Liver (tissue), 8 donors: ENCODE measurements at regions not wholly inside any gene's neighbourhood (a gene's known extent, or its start where the extent isn't known, plus 50 kb on each side); places are given as distances from the start of the nearest gene placed in this dataset.

Source experiments
- DNase-seq: peaks from one replicate; pipeline ENCODE4 v3.0.0-alpha.2; 2017; ENCODE audit warnings: low spot score
- H3K27ac ChIP-seq, 2 donors: one replicate each; pipeline ENCODE4 v1.7.0; 2013; ENCODE audit warnings: inconsistent platforms in 2 of 2, low read length in 2 of 2, control low read depth in 1 of 2, low read depth in 1 of 2, mild to moderate bottlenecking in 1 of 2
- H3K27me3 ChIP-seq, 4 donors: one replicate each; pipeline versions ENCODE4 v1.6.1 to v1.7.0; 2013; ENCODE audit warnings: low read length in 3 of 4, inconsistent platforms in 1 of 4, mild to moderate bottlenecking in 1 of 4, moderate library complexity in 1 of 4; ENCODE audit not compliant: control insufficient read depth in 4 of 4, insufficient read depth in 4 of 4
- H3K36me3 ChIP-seq, 4 donors: one replicate each; pipeline versions ENCODE4 v1.6.1 to v1.7.0; 2013; ENCODE audit warnings: low read length in 3 of 4, mild to moderate bottlenecking in 3 of 4, low read depth in 1 of 4, moderate library complexity in 1 of 4; ENCODE audit not compliant: control insufficient read depth in 4 of 4, insufficient read depth in 3 of 4
- H3K4me1 ChIP-seq, 4 donors: one replicate each; pipeline versions ENCODE4 v1.6.1 to v1.7.0; 2013; ENCODE audit warnings: low read length in 3 of 4, mild to moderate bottlenecking in 3 of 4, moderate library complexity in 1 of 4; ENCODE audit not compliant: control insufficient read depth in 4 of 4, insufficient read depth in 4 of 4
- H3K4me3 ChIP-seq, 3 donors: one replicate each; pipeline versions ENCODE4 v1.6.1 to v1.7.0; 2013; ENCODE audit warnings: low read length in 3 of 3, control low read depth in 1 of 3, low read depth in 1 of 3, mild to moderate bottlenecking in 1 of 3
- H3K9ac ChIP-seq, 2 donors: one replicate each; pipeline ENCODE4 v1.7.0; 2013; ENCODE audit warnings: low read length in 2 of 2, mild to moderate bottlenecking in 2 of 2, moderate library complexity in 2 of 2, control low read depth in 1 of 2, low read depth in 1 of 2
- H3K9me3 ChIP-seq, 4 donors: one replicate each; pipeline versions ENCODE4 v1.6.1 to v1.7.0; 2013; ENCODE audit warnings: low read length in 3 of 4; ENCODE audit not compliant: control insufficient read depth in 4 of 4
- EGR1 ChIP-seq, 2 donors: IDR thresholded peaks; 2 replicates each; pipeline ENCODE4 v1.6.1; 2016 to 2018; ENCODE audit warnings: antibody characterized with exemption in 2 of 2, low read depth in 2 of 2
- FOXA1 ChIP-seq: IDR thresholded peaks from 2 replicates; pipeline ENCODE4 v1.6.1; 2016; ENCODE audit warnings: antibody characterized with exemption
- FOXA2 ChIP-seq: IDR thresholded peaks from 2 replicates; pipeline ENCODE4 v1.6.1; 2016; ENCODE audit warnings: antibody characterized with exemption
- GABPA ChIP-seq, 2 donors: IDR thresholded peaks in 1 of 2; conservative IDR thresholded peaks in 1 of 2; 2 replicates each; pipeline ENCODE4 v1.6.1; 2016; ENCODE audit warnings: antibody characterized with exemption in 2 of 2, mild to moderate bottlenecking in 1 of 2, moderate library complexity in 1 of 2
- HNF4A ChIP-seq, 2 donors: conservative IDR thresholded peaks; 2 replicates each; pipeline ENCODE4 v1.6.1; 2016; ENCODE audit warnings: antibody characterized with exemption in 2 of 2, mild to moderate bottlenecking in 2 of 2
- HNF4G ChIP-seq: IDR thresholded peaks from 2 replicates; pipeline ENCODE4 v1.6.1; 2016; ENCODE audit warnings: antibody characterized with exemption
- JUND ChIP-seq, 2 donors: IDR thresholded peaks; 2 replicates each; pipeline ENCODE4 v1.6.1; 2016; ENCODE audit warnings: antibody characterized with exemption in 2 of 2
- NR2F2 ChIP-seq: IDR thresholded peaks from 2 replicates; pipeline ENCODE4 v1.6.1; 2016; ENCODE audit warnings: antibody characterized with exemption
- RAD21 ChIP-seq, 2 donors: IDR thresholded peaks; 2 replicates each; pipeline ENCODE4 v1.6.1; 2016; ENCODE audit warnings: antibody characterized with exemption in 2 of 2, mild to moderate bottlenecking in 2 of 2
- RXRA ChIP-seq, 2 donors: IDR thresholded peaks; 2 replicates each; pipeline ENCODE4 v1.6.1; 2017 to 2018; ENCODE audit warnings: antibody characterized with exemption in 2 of 2, mild to moderate bottlenecking in 1 of 2
- SP1 ChIP-seq: IDR thresholded peaks from 2 replicates; pipeline ENCODE4 v1.6.1; 2018; ENCODE audit warnings: antibody characterized with exemption, mild to moderate bottlenecking
- TAF1 ChIP-seq: conservative IDR thresholded peaks from 2 replicates; pipeline ENCODE4 v1.6.1; 2016; ENCODE audit warnings: antibody characterized with exemption, mild to moderate bottlenecking
- YY1 ChIP-seq: IDR thresholded peaks from 2 replicates; pipeline ENCODE4 v1.6.1; 2016; ENCODE audit warnings: antibody characterized with exemption, mild to moderate bottlenecking
- WGBS: extraction: QIAGEN DNeasy Blood & Tissue Kit; methylation state at CpG from one replicate; pipeline ENCODE4 v1.1.7; 2013; 5-methylcytosine and 5-hydroxymethylcytosine counted together
- TF ChIP-seq, protein P1 (sequence below): fragments of 150-350 bp; IDR thresholded peaks from 2 replicates; pipeline ENCODE4 v1.5.1; 2017; ENCODE audit warnings: improper control_type of control experiment, low read depth, low read length; ENCODE audit not compliant: missing input control
- TF ChIP-seq, protein P2 (sequence below): IDR thresholded peaks from 2 replicates; pipeline ENCODE4 v1.6.1; 2016; ENCODE audit warnings: antibody characterized with exemption
- TF ChIP-seq, protein P3 (sequence below): IDR thresholded peaks from 2 replicates; pipeline ENCODE4 v1.6.1; 2016; ENCODE audit warnings: antibody characterized with exemption
- TF ChIP-seq, protein P4 (sequence below): IDR thresholded peaks from 2 replicates; pipeline ENCODE4 v1.6.1; 2016; ENCODE audit warnings: antibody characterized with exemption
- TF ChIP-seq, protein P5 (sequence below): IDR thresholded peaks from 2 replicates; pipeline ENCODE4 v1.6.1; 2016; ENCODE audit warnings: antibody characterized with exemption, mild to moderate bottlenecking
- donor health status: healthy.
- donor health status: healthy.
- donor health status: healthy.
- donor health status: healthy.
- donor health status: healthy.

DNA sequence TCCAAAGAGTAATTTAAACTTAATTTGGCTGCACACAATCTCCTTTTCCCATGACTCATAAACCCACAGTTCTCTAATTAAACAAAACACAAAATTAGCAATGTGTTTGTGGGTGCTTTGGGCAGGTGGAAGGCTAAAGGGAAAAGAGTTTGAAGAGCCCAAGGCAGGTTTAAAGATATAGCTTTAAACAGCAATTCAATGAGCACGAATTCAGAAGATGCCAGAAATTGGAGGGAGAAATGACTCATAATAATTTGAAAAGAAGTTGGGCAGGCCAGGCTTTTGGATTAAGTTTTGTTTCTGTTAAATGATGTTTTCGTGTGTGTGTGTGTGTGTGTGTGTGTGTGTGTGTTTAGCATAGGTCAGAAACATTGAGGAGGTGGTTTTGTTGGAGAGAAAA lies 594.8 kb upstream of the ZEB2 start:
- H3K9me3 ChIP-seq = no peaks in the 10 kb centered on the region
- no peaks in the 10 kb centered on the region for H3K4me1 ChIP-seq
- no peak overlapping the region for H3K9ac ChIP-seq
- no peaks in the 10 kb centered on the region for H3K27me3 ChIP-seq
- no peak for TF ChIP-seq FOXA2
- TF ChIP-seq, protein P1, sequence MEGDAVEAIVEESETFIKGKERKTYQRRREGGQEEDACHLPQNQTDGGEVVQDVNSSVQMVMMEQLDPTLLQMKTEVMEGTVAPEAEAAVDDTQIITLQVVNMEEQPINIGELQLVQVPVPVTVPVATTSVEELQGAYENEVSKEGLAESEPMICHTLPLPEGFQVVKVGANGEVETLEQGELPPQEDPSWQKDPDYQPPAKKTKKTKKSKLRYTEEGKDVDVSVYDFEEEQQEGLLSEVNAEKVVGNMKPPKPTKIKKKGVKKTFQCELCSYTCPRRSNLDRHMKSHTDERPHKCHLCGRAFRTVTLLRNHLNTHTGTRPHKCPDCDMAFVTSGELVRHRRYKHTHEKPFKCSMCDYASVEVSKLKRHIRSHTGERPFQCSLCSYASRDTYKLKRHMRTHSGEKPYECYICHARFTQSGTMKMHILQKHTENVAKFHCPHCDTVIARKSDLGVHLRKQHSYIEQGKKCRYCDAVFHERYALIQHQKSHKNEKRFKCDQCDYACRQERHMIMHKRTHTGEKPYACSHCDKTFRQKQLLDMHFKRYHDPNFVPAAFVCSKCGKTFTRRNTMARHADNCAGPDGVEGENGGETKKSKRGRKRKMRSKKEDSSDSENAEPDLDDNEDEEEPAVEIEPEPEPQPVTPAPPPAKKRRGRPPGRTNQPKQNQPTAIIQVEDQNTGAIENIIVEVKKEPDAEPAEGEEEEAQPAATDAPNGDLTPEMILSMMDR = no peak
- TF ChIP-seq HNF4A (conservative IDR thresholded peaks at IDR 0.05) = no peak
- no peak for TF ChIP-seq HNF4G
- no peak for TF ChIP-seq JUND (IDR thresholded peaks at IDR 0.05)
- TF ChIP-seq, protein P2, sequence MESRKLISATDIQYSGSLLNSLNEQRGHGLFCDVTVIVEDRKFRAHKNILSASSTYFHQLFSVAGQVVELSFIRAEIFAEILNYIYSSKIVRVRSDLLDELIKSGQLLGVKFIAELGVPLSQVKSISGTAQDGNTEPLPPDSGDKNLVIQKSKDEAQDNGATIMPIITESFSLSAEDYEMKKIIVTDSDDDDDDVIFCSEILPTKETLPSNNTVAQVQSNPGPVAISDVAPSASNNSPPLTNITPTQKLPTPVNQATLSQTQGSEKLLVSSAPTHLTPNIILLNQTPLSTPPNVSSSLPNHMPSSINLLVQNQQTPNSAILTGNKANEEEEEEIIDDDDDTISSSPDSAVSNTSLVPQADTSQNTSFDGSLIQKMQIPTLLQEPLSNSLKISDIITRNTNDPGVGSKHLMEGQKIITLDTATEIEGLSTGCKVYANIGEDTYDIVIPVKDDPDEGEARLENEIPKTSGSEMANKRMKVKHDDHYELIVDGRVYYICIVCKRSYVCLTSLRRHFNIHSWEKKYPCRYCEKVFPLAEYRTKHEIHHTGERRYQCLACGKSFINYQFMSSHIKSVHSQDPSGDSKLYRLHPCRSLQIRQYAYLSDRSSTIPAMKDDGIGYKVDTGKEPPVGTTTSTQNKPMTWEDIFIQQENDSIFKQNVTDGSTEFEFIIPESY = no peak
- no peak for TF ChIP-seq GABPA (IDR thresholded peaks at IDR 0.05 in 1 of 2, conservative IDR thresholded peaks at IDR 0.05 in 1 of 2)
- no peak for TF ChIP-seq SP1
- no peak for TF ChIP-seq NR2F2
- no peak for TF ChIP-seq RXRA (IDR thresholded peaks at IDR 0.05)
- TF ChIP-seq FOXA1 = no peak
- no peak for TF ChIP-seq EGR1 (IDR thresholded peaks at IDR 0.05; ENCODE audit: low read depth in 2 of 2)
- TF ChIP-seq RAD21 (IDR thresholded peaks at IDR 0.05) = no peak
- TF ChIP-seq, protein P3, sequence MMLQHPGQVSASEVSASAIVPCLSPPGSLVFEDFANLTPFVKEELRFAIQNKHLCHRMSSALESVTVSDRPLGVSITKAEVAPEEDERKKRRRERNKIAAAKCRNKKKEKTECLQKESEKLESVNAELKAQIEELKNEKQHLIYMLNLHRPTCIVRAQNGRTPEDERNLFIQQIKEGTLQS = no peak
- TF ChIP-seq, protein P4, sequence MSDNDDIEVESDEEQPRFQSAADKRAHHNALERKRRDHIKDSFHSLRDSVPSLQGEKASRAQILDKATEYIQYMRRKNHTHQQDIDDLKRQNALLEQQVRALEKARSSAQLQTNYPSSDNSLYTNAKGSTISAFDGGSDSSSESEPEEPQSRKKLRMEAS = no peak
- TF ChIP-seq, protein P5, sequence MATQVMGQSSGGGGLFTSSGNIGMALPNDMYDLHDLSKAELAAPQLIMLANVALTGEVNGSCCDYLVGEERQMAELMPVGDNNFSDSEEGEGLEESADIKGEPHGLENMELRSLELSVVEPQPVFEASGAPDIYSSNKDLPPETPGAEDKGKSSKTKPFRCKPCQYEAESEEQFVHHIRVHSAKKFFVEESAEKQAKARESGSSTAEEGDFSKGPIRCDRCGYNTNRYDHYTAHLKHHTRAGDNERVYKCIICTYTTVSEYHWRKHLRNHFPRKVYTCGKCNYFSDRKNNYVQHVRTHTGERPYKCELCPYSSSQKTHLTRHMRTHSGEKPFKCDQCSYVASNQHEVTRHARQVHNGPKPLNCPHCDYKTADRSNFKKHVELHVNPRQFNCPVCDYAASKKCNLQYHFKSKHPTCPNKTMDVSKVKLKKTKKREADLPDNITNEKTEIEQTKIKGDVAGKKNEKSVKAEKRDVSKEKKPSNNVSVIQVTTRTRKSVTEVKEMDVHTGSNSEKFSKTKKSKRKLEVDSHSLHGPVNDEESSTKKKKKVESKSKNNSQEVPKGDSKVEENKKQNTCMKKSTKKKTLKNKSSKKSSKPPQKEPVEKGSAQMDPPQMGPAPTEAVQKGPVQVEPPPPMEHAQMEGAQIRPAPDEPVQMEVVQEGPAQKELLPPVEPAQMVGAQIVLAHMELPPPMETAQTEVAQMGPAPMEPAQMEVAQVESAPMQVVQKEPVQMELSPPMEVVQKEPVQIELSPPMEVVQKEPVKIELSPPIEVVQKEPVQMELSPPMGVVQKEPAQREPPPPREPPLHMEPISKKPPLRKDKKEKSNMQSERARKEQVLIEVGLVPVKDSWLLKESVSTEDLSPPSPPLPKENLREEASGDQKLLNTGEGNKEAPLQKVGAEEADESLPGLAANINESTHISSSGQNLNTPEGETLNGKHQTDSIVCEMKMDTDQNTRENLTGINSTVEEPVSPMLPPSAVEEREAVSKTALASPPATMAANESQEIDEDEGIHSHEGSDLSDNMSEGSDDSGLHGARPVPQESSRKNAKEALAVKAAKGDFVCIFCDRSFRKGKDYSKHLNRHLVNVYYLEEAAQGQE = no peak
- H3K4me3 ChIP-seq = no peak overlapping the region
- H3K36me3 ChIP-seq = no peaks in the 10 kb centered on the region
- WGBS = 60% methylated on average over 2 of the region's 2 CpGs
- H3K27ac ChIP-seq = no peak overlapping the region
- DNase-seq = no peak

DNA sequence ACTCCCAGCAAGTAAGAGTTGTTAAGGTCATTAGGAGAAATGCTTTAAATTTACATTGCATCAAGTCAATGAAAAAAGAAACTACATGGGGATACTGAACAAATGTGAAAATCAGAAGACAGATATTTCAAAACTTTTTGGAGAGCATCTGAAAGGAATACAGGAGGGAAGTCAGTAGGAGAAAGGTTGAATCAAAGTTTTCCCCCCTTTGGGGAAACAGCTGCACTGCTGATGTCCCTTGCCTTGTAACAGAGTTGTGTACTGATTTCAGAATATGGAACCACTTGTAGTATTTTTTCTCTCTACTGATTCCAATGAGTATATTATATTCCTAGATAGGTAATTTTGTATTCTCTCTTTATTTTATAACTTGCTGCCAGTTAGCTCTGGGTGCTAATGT lies 592.5 kb upstream of the ZEB2 start:
- H3K27ac ChIP-seq = no peak overlapping the region
- DNase-seq = no peak
- H3K4me1 ChIP-seq = no peaks in the 10 kb centered on the region
- no peaks in the 10 kb centered on the region for H3K27me3 ChIP-seq
- no peak for TF ChIP-seq JUND (IDR thresholded peaks at IDR 0.05)
- no peak for TF ChIP-seq YY1
- TF ChIP-seq GABPA (IDR thresholded peaks at IDR 0.05 in 1 of 2, conservative IDR thresholded peaks at IDR 0.05 in 1 of 2) = no peak
- no peak for TF ChIP-seq NR2F2
- TF ChIP-seq TAF1 = no peak
- TF ChIP-seq EGR1 (IDR thresholded peaks at IDR 0.05; ENCODE audit: low read depth in 2 of 2) = no peak
- no peak for TF ChIP-seq RAD21 (IDR thresholded peaks at IDR 0.05)
- TF ChIP-seq, protein P2 = no peak
- no peak for TF ChIP-seq SP1
- TF ChIP-seq, protein P1 = no peak
- H3K4me3 ChIP-seq = no peak overlapping the region
- no peaks in the 10 kb centered on the region for H3K9me3 ChIP-seq
- H3K9ac ChIP-seq = no peak overlapping the region
- H3K36me3 ChIP-seq = no peaks in the 10 kb centered on the region
